Hepatocyte (in vitro differentiated cells): ENCODE measurements at regions not wholly inside any gene's neighbourhood (a gene's known extent, or its start where the extent isn't known, plus 50 kb on each side); places are given as distances from the start of the nearest gene placed in this dataset.

ENCODE experiments used
- DNase-seq: peaks from one replicate; pipeline ENCODE4 v3.0.0-alpha.2; 2016; ENCODE audit warnings: low spot score
- H2AFZ ChIP-seq: fragments of 200-600 bp; sonication (generic); 2 replicates; pipeline ENCODE4 v1.6.0; 2016; ENCODE audit warnings: antibody characterized with exemption, mild to moderate bottlenecking
- H3K27ac ChIP-seq: fragments of 200-600 bp; sonication (generic); 2 replicates; pipeline ENCODE4 v1.5.1; 2016; ENCODE audit warnings: mild to moderate bottlenecking
- H3K27me3 ChIP-seq: fragments of 200-600 bp; sonication (generic); 2 replicates; pipeline ENCODE4 v1.6.1; 2016
- H3K36me3 ChIP-seq: fragments of 200-600 bp; sonication (generic); replicated peaks from 2 replicates; pipeline ENCODE4 v1.5.1; 2016; ENCODE audit warnings: low read depth; ENCODE audit not compliant: insufficient read depth
- H3K4me1 ChIP-seq: fragments of 200-600 bp; sonication (generic); 2 replicates; pipeline ENCODE4 v1.5.1; 2016; ENCODE audit warnings: mild to moderate bottlenecking, moderate library complexity; ENCODE audit not compliant: insufficient read depth
- H3K4me2 ChIP-seq: fragments of 200-600 bp; sonication (generic); 2 replicates; pipeline ENCODE4 v1.6.0; 2016
- H3K4me3 ChIP-seq: fragments of 200-600 bp; sonication (generic); 2 replicates; pipeline ENCODE4 v1.5.1; 2016; ENCODE audit warnings: mild to moderate bottlenecking
- H3K79me2 ChIP-seq: fragments of 200-600 bp; sonication (generic); 2 replicates; pipeline ENCODE4 v1.6.0; 2017; ENCODE audit warnings: mild to moderate bottlenecking
- H3K9me2 ChIP-seq: fragments of 200-600 bp; sonication (generic); replicated peaks from 2 replicates; pipeline ENCODE4 v1.6.0; 2017; ENCODE audit warnings: mild to moderate bottlenecking; ENCODE audit not compliant: insufficient read depth
- H3K9me3 ChIP-seq: fragments of 200-600 bp; sonication (generic); 2 replicates; pipeline ENCODE4 v1.5.1; 2016; ENCODE audit warnings: low read depth, mild to moderate bottlenecking
- H4K20me1 ChIP-seq: fragments of 200-600 bp; sonication (generic); 2 replicates; pipeline ENCODE4 v1.6.0; 2016; ENCODE audit warnings: mild to moderate bottlenecking; ENCODE audit not compliant: insufficient read depth, poor library complexity, severe bottlenecking
- EZH2 ChIP-seq: fragments of 200-600 bp; sonication (generic); IDR thresholded peaks from 2 replicates; pipeline ENCODE4 v1.6.1; 2016; ENCODE audit warnings: antibody characterized with exemption, mild to moderate bottlenecking, borderline replicate concordance
- EZH2phosphoT487 ChIP-seq: fragments of 200-600 bp; sonication (generic); IDR thresholded peaks from one replicate; pipeline ENCODE4 v1.6.1; 2018; ENCODE audit warnings: antibody characterized with exemption, mild to moderate bottlenecking, low read depth, moderate library complexity; ENCODE audit not compliant: unreplicated experiment, severe bottlenecking
- WGBS: methylation state at CpG from one replicate; pipeline ENCODE4 v1.1.6; 2016; ENCODE audit warnings: low lambda C conversion rate; ENCODE audit errors: missing lambda C conversion rate; 5-methylcytosine and 5-hydroxymethylcytosine counted together
- TF ChIP-seq, protein P1 (sequence below): fragments of 200-600 bp; sonication (generic); IDR thresholded peaks from 2 replicates; pipeline ENCODE4 v1.5.1; 2016; ENCODE audit warnings: antibody characterized with exemption, mild to moderate bottlenecking; ENCODE audit not compliant: poor library complexity

DNA sequence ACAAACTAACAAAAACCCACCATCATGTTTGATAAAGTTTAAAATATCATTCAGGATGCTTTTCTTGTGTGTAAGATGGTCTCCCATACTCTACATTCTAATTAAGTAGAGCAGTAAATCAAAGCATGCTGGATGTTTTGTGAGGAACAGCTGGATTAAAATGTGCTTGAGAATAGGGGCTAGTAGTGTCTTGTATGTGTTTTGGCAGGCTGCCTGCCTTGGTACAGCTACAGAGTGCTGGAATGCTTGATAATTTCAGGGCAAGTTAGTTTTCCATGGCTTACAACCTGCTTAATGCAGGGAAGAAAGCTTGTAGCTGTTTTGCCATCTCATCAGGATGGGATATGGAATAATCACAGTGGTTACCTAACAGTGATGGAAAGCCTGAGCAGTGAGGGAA lies 636.6 kb upstream of the MMS22L start:
- no peak overlapping the region for H3K27ac ChIP-seq
- no peak overlapping the region for H2AFZ ChIP-seq

GRCh38 chr6:97923249-97923648 lies 640.2 kb upstream of the MMS22L start:
- WGBS = 67% methylated on average over 2 of the region's 2 CpGs
- Histone ChIP-seq H3K9me3 (no peaks in the 10 kb centered on the region), H3K4me1 (no peaks in the 10 kb centered on the region), H3K4me3 (no peak overlapping the region), H4K20me1 (no peaks in the 10 kb centered on the region), H3K79me2 (no peaks in the 10 kb centered on the region), H3K9me2 (no peaks in the 10 kb centered on the region), H3K27me3 (no peaks in the 10 kb centered on the region), H2AFZ (no peak overlapping the region), H3K36me3 (no peaks in the 10 kb centered on the region), H3K27ac (no peak overlapping the region), H3K4me2 (no peak overlapping the region)
- TF ChIP-seq EZH2phosphoT487 = no peak
- TF ChIP-seq, protein P1, sequence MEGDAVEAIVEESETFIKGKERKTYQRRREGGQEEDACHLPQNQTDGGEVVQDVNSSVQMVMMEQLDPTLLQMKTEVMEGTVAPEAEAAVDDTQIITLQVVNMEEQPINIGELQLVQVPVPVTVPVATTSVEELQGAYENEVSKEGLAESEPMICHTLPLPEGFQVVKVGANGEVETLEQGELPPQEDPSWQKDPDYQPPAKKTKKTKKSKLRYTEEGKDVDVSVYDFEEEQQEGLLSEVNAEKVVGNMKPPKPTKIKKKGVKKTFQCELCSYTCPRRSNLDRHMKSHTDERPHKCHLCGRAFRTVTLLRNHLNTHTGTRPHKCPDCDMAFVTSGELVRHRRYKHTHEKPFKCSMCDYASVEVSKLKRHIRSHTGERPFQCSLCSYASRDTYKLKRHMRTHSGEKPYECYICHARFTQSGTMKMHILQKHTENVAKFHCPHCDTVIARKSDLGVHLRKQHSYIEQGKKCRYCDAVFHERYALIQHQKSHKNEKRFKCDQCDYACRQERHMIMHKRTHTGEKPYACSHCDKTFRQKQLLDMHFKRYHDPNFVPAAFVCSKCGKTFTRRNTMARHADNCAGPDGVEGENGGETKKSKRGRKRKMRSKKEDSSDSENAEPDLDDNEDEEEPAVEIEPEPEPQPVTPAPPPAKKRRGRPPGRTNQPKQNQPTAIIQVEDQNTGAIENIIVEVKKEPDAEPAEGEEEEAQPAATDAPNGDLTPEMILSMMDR = no peak
- no peak for TF ChIP-seq EZH2
- no peak for DNase-seq

More for the DNA sequence above, 636.6 kb upstream of the MMS22L start:
- Histone ChIP-seq H4K20me1 (no peaks in the 10 kb centered on the region), H3K4me1 (no peaks in the 10 kb centered on the region), H3K9me3 (no peaks in the 10 kb centered on the region), H3K79me2 (no peaks in the 10 kb centered on the region), H3K4me2 (no peak overlapping the region), H3K4me3 (no peak overlapping the region), H3K36me3 (no peaks in the 10 kb centered on the region), H3K27me3 (no peaks in the 10 kb centered on the region), H3K9me2 (no peaks in the 10 kb centered on the region)
- DNase-seq = no peak
- TF ChIP-seq, protein P1 = no peak
- TF ChIP-seq EZH2 = no peak
- TF ChIP-seq EZH2phosphoT487 = no peak

DNA sequence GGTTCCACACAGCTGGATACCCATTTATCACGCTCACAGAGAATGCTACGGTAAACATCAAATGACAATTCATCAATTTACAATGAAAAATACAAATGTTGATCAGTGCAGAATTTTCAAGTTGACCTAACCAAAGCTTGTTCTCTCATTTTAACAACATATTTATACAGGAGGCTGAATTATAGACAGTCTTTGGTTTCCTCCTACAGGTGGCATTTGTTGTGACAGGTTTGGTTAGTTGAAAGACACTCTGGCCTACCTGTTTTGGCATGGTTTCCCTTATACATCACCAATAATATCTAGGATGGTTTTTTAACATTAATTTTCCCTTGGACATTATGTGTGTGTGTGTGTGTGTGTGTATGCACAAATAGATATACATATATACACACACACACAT lies 642.5 kb upstream of the MMS22L start:
- WGBS = 64% methylated on average over 2 of the region's 2 CpGs
- no peaks in the 10 kb centered on the region for H3K9me3 ChIP-seq
- H4K20me1 ChIP-seq = no peaks in the 10 kb centered on the region
- H3K4me2 ChIP-seq = no peak overlapping the region
- H3K36me3 ChIP-seq = no peaks in the 10 kb centered on the region
- no peak overlapping the region for H3K27ac ChIP-seq
- no peaks in the 10 kb centered on the region for H3K9me2 ChIP-seq
- no peak for DNase-seq
- no peaks in the 10 kb centered on the region for H3K4me1 ChIP-seq
- no peak for TF ChIP-seq EZH2phosphoT487
- TF ChIP-seq EZH2 = no peak
- TF ChIP-seq, protein P1 = no peak
- no peaks in the 10 kb centered on the region for H3K79me2 ChIP-seq
- no peak overlapping the region for H2AFZ ChIP-seq
- no peaks in the 10 kb centered on the region for H3K27me3 ChIP-seq
- H3K4me3 ChIP-seq = no peak overlapping the region

DNA sequence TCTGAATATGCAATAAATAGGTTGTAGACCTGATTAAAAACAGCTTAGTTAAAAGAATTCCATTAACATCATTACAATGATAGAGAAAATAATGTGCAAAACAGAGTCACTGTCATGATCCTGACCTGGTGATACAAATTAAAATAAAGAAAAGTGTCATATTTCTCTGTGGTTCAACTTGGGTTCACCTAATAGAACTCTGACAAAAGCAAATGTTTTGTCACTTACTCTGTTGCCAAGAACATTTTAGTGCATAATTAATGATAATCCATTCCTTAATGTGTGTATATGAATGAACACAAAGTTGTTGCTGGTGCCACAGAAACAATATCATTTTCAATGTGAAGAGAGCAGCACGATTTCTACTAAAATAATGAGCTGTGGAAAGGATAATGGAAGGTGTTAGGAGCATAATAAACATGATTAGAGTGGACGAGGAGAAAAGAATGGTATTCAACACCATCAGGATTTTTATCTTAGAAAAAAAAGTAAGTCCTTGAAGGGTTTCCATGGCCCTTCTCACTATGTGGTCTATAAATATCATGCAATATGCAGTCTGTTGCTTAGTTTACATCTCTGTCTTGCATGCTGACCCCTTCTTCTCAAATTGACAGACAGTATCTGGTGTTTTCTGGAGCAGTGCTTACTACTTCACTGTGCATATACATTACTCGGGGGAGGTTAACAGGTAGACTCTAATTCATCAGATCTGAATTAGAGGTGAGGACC lies 656.6 kb upstream of the MMS22L start:
- Histone ChIP-seq H3K36me3 (no peaks in the 10 kb centered on the region), H4K20me1 (no peaks in the 10 kb centered on the region), H3K27me3 (no peaks in the 10 kb centered on the region), H3K9me2 (no peaks in the 10 kb centered on the region), H2AFZ (no peak overlapping the region), H3K9me3 (no peaks in the 10 kb centered on the region), H3K4me3 (no peak overlapping the region), H3K27ac (no peak overlapping the region), H3K4me1 (no peaks in the 10 kb centered on the region), H3K79me2 (no peaks in the 10 kb centered on the region), H3K4me2 (no peak overlapping the region)
- no peak for TF ChIP-seq EZH2phosphoT487
- no peak for TF ChIP-seq EZH2
- TF ChIP-seq, protein P1 = no peak
- no peak for DNase-seq
- WGBS = 79% methylated on average over 3 of the region's 3 CpGs
